CD14-positive monocyte (primary cell): ENCODE measurements at regions not wholly inside any gene's neighbourhood (a gene's known extent, or its start where the extent isn't known, plus 50 kb on each side); places are given as distances from the start of the nearest gene placed in this dataset.

Experiments used
- DNase-seq, 3 donors: peaks; one replicate each; pipeline ENCODE4 v3.0.0-alpha.2; 2011 to 2022
- H2AFZ ChIP-seq: 2 replicates; pipeline ENCODE4 v1.6.0; 2012; ENCODE audit warnings: mild to moderate bottlenecking, low read depth, low read length, inconsistent platforms; ENCODE audit not compliant: insufficient read depth, poor library complexity, severe bottlenecking
- H3K27ac ChIP-seq, 2 donors: 1 replicate in 1 of 2; 2 replicates in 1 of 2; pipeline ENCODE4 v1.5.1; 2012 to 2013; ENCODE audit warnings: low read length in 2 of 2, control low read depth in 1 of 2, inconsistent platforms in 1 of 2, low read depth in 1 of 2, mild to moderate bottlenecking in 1 of 2
- H3K27me3 ChIP-seq, 2 donors: one replicate each; pipeline versions ENCODE4 v1.6.0 to v1.6.1; 2011 to 2013; ENCODE audit warnings: low read length in 2 of 2; ENCODE audit not compliant: control insufficient read depth in 2 of 2, insufficient read depth in 2 of 2
- H3K36me3 ChIP-seq, 2 donors: replicated peaks in 1 of 2; 1 replicate in 1 of 2; 2 replicates in 1 of 2; pipeline versions ENCODE4 v1.5.1 to v1.6.1; 2012 to 2013; ENCODE audit warnings: low read length in 2 of 2, control low read depth in 1 of 2, inconsistent platforms in 1 of 2, mild to moderate bottlenecking in 1 of 2; ENCODE audit not compliant: insufficient read depth in 2 of 2, control insufficient read depth in 1 of 2
- H3K4me1 ChIP-seq, 2 donors: 1 replicate in 1 of 2; 2 replicates in 1 of 2; pipeline versions ENCODE4 v1.5.1 to v1.6.1; 2012 to 2013; ENCODE audit warnings: low read length in 2 of 2, control low read depth in 1 of 2, inconsistent platforms in 1 of 2, mild to moderate bottlenecking in 1 of 2, moderate library complexity in 1 of 2; ENCODE audit not compliant: insufficient read depth in 2 of 2, control insufficient read depth in 1 of 2
- H3K4me2 ChIP-seq: replicated peaks from 2 replicates; pipeline ENCODE3; 2012; ENCODE audit warnings: low read length, moderate library complexity, mild to moderate bottlenecking; ENCODE audit not compliant: poor library complexity, severe bottlenecking; ENCODE audit errors: extremely low read depth
- H3K4me3 ChIP-seq, 3 experiments: fragments of 200-600 bp in 1 of 3; sonication (generic) in 1 of 3; replicated peaks in 1 of 3; 1 replicate in 2 of 3; 2 replicates in 1 of 3; pipeline ENCODE4 v1.5.1; 2011 to 2013; ENCODE audit warnings: low read length in 3 of 3, mild to moderate bottlenecking in 3 of 3, control low read depth in 2 of 3, low read depth in 2 of 3, inconsistent platforms in 1 of 3, moderate library complexity in 1 of 3
- H3K79me2 ChIP-seq: 2 replicates; pipeline ENCODE4 v1.6.0; 2012; ENCODE audit warnings: mild to moderate bottlenecking, control low read depth, inconsistent platforms, low read length, moderate library complexity; ENCODE audit not compliant: insufficient read depth
- H3K9ac ChIP-seq: 2 replicates; pipeline ENCODE4 v1.6.0; 2017; ENCODE audit warnings: low read length, mild to moderate bottlenecking; ENCODE audit not compliant: insufficient read depth, poor library complexity, severe bottlenecking
- H3K9me3 ChIP-seq, 2 donors: replicated peaks in 1 of 2; 1 replicate in 1 of 2; 2 replicates in 1 of 2; pipeline versions ENCODE4 v1.5.1 to v1.6.1; 2012 to 2013; ENCODE audit warnings: low read length in 2 of 2, control low read depth in 1 of 2; ENCODE audit not compliant: control insufficient read depth in 1 of 2, insufficient read depth in 1 of 2
- H4K20me1 ChIP-seq: 2 replicates; pipeline ENCODE4 v1.6.0; 2012; ENCODE audit warnings: mild to moderate bottlenecking, low read length, control low read depth, moderate library complexity; ENCODE audit not compliant: insufficient read depth
- H3K27ac Mint-ChIP-seq, 7 donors: one replicate each; pipeline ENCODE4 v1.8.0; 2020; ENCODE audit warnings: mild to moderate bottlenecking in 7 of 7, mixed read lengths in 7 of 7, moderate library complexity in 6 of 7, inconsistent platforms in 2 of 7
- H3K27me3 Mint-ChIP-seq, 3 donors: one replicate each; pipeline ENCODE4 v1.8.0; 2021 to 2022; ENCODE audit warnings: low read depth in 3 of 3, mild to moderate bottlenecking in 3 of 3, mixed read lengths in 3 of 3, moderate library complexity in 3 of 3, inconsistent platforms in 1 of 3
- H3K36me3 Mint-ChIP-seq, 2 donors: one replicate each; pipeline ENCODE4 v1.8.0; 2020; ENCODE audit warnings: mixed read lengths in 2 of 2, inconsistent platforms in 1 of 2, mild to moderate bottlenecking in 1 of 2
- H3K4me1 Mint-ChIP-seq: one replicate; pipeline ENCODE4 v1.8.0; 2020; ENCODE audit warnings: mild to moderate bottlenecking, mixed read lengths
- H3K4me3 Mint-ChIP-seq, 2 donors: one replicate each; pipeline ENCODE4 v1.8.0; 2020; ENCODE audit warnings: mild to moderate bottlenecking in 2 of 2, mixed read lengths in 2 of 2, moderate library complexity in 1 of 2
- H3K9me3 Mint-ChIP-seq, 7 donors: one replicate each; pipeline ENCODE4 v1.8.0; 2020 to 2022; ENCODE audit warnings: mixed read lengths in 7 of 7, mild to moderate bottlenecking in 6 of 7, moderate library complexity in 6 of 7, inconsistent platforms in 2 of 7
- WGBS: methylation state at CpG from one replicate; pipeline ENCODE4 v1.1.5; 2013; ENCODE audit warnings: missing lambda C conversion rate; ENCODE audit not compliant: insufficient coverage; 5-methylcytosine and 5-hydroxymethylcytosine counted together
- intact Hi-C, 2 donors: fragments of 100-400 bp; cut with micrococcal nuclease; formaldehyde crosslinking; loops; one replicate each; pipeline versions ENCODE4 v1.15.0 to v1.15.1; 2023
- TF ChIP-seq, protein P1 (sequence below): fragments of 200-600 bp; IDR thresholded peaks from one replicate; pipeline ENCODE4 v1.8.0; 2022; ENCODE audit warnings: antibody characterized with exemption, mild to moderate bottlenecking

DNA sequence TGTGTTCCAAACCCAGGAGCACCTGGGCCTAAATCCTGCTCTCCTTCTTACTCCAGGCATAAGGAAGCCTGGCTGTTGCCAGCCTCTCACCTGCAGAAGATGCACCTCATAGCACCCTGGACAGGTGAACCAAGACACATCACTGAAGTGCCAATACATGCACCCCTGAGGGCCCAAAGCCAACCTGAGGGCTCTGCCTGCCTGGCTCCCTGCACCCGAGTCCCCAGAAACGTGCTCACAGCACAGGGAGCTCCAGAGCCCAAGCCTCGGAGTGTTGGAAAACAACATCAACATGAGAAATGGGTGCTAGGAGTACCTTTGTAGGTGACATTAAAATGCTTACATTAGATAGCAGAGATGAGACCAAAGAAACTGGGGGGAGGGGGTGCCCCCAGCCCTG, 96.3 kb upstream of the RAB6C start:
- H3K27ac Mint-ChIP-seq, result no peak overlapping the region
- no peaks in the 10 kb centered on the region for H3K9me3 ChIP-seq
- TF ChIP-seq, protein P1, sequence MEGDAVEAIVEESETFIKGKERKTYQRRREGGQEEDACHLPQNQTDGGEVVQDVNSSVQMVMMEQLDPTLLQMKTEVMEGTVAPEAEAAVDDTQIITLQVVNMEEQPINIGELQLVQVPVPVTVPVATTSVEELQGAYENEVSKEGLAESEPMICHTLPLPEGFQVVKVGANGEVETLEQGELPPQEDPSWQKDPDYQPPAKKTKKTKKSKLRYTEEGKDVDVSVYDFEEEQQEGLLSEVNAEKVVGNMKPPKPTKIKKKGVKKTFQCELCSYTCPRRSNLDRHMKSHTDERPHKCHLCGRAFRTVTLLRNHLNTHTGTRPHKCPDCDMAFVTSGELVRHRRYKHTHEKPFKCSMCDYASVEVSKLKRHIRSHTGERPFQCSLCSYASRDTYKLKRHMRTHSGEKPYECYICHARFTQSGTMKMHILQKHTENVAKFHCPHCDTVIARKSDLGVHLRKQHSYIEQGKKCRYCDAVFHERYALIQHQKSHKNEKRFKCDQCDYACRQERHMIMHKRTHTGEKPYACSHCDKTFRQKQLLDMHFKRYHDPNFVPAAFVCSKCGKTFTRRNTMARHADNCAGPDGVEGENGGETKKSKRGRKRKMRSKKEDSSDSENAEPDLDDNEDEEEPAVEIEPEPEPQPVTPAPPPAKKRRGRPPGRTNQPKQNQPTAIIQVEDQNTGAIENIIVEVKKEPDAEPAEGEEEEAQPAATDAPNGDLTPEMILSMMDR, result no peak
- no peak overlapping the region for H3K27ac ChIP-seq
- H4K20me1 ChIP-seq, result no peaks in the 10 kb centered on the region
- H3K27me3 ChIP-seq, result no peaks in the 10 kb centered on the region
- H3K9ac ChIP-seq, result no peak overlapping the region
- no peaks in the 10 kb centered on the region for H3K36me3 ChIP-seq
- intact Hi-C loops, result no loop called here
- no peaks in the 10 kb centered on the region for H3K79me2 ChIP-seq
- peaks cover 0 to 1% (median 0%) of the 10 kb centered on the region in 7 donors for H3K9me3 Mint-ChIP-seq
- no peak overlapping the region for H3K4me3 ChIP-seq
- H3K36me3 Mint-ChIP-seq, result no peaks in the 10 kb centered on the region
- WGBS, result 93% methylated on average over 3 of the region's 3 CpGs
- no peak overlapping the region for H3K4me3 Mint-ChIP-seq
- H3K4me1 Mint-ChIP-seq, result peaks cover 1% of the 10 kb centered on the region
- H3K27me3 Mint-ChIP-seq, result peaks cover 0 to 6% (median 4%) of the 10 kb centered on the region in 3 donors
- DNase-seq, result no peak
- no peak overlapping the region for H2AFZ ChIP-seq
- no peak overlapping the region for H3K4me2 ChIP-seq
- H3K4me1 ChIP-seq, result peaks cover 0 to under 1% of the 10 kb centered on the region in 2 donors

DNA sequence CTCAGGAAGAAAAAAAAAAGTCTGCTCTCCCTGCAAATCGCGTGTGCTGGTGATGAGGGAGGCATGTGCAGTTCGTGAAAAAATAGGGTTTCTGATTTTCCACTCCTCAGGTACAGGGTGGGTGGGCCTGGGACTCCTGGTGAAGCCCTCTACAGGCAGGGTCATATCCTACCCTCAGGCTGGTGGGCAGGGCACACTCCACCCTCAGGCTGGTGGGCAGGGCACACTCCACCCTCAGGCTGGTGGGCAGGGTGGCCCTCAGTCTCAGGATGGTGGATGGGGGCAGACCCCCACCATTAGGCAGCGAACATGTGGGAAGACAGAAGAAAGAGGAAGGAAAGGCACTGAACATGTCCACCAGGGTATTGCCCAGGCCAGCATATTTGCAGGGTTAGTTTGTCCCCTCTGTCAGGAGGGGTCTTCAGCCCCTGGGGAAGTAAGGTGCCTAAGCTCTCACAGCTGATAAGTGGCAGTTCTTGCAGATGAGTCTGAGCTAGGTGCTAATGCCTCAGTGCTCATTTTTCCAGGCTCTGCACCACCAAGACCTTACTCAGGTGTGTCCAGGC, 95.2 kb upstream of the RAB6C start:
- Histone ChIP-seq H3K27ac (no peak overlapping the region), H3K4me3 (no peak overlapping the region), H3K79me2 (no peaks in the 10 kb centered on the region), H2AFZ (no peak overlapping the region), H3K36me3 (no peaks in the 10 kb centered on the region), H3K9ac (no peak overlapping the region), H3K9me3 (no peaks in the 10 kb centered on the region), H3K4me1 (no peaks in the 10 kb centered on the region), H3K27me3 (no peaks in the 10 kb centered on the region), H3K4me2 (no peak overlapping the region), H4K20me1 (no peaks in the 10 kb centered on the region)
- Mint-ChIP-seq H3K27me3 (peaks cover 0 to 6% (median 4%) of the 10 kb centered on the region in 3 donors), H3K9me3 (peaks cover 0 to 1% (median 0%) of the 10 kb centered on the region in 7 donors), H3K4me3 (no peak overlapping the region), H3K4me1 (no peaks in the 10 kb centered on the region), H3K36me3 (no peaks in the 10 kb centered on the region), H3K27ac (no peak overlapping the region)
- TF ChIP-seq, protein P1, result no peak
- no peak for DNase-seq
- WGBS, result 57% methylated on average over 1 of the region's 4 CpGs
- intact Hi-C loops, result no loop called here
